Left hindlimb (tissue), 1 donor: ENCODE measurements at regions not wholly inside any gene's neighbourhood (a gene's known extent, or its start where the extent isn't known, plus 50 kb on each side); places are given as distances from the start of the nearest gene placed in this dataset.
"Not testable (repeated sequence)": the region's sequence is repeated elsewhere in the genome, so short reads cannot be mapped to it uniquely, and the experiment has no call there.

Experiments used
- DNase-seq: peaks from one replicate; pipeline ENCODE4 v3.0.0-alpha.2; 2018

DNA sequence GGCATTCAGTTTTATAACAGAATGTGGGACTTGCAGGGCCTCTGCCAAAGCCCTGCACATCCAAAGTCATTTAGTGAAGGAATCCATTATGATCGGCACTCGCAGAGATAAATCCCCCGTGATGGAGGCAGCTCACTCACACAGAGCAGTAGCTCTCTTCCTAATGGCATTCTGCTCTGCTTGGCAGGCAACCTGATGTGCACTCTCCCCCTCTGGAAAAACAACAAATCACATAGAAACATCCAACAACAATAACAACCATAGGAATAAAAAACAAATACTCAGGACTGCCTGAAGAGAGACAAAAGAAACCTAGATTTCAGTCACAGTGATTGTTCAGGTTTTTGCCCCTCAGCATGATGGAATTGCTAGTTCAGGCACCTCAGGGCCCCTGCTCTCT is 59.7 kb downstream of the NAA11 start:
- DNase-seq: no peak

DNA sequence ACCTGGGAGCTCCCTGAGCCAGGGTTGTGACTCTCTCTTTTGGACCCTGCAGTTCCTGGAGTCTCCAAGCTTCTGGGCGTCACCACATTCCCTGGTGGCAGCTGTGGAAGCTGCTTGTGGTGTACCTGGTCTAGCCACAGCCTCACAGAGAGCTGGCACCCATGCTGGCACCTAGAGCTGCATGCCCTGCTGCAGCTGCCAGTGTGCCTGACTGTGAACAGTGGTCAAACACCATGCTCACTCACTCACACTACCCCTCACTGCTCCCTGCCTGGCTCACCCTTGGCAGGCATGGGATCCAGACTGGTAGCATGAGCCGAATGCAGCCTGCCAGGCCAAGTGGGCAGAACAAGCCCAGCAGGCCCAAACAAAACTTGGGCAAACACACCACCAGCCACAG is 66.6 kb downstream of the NAA11 start:
- no peak for DNase-seq

DNA sequence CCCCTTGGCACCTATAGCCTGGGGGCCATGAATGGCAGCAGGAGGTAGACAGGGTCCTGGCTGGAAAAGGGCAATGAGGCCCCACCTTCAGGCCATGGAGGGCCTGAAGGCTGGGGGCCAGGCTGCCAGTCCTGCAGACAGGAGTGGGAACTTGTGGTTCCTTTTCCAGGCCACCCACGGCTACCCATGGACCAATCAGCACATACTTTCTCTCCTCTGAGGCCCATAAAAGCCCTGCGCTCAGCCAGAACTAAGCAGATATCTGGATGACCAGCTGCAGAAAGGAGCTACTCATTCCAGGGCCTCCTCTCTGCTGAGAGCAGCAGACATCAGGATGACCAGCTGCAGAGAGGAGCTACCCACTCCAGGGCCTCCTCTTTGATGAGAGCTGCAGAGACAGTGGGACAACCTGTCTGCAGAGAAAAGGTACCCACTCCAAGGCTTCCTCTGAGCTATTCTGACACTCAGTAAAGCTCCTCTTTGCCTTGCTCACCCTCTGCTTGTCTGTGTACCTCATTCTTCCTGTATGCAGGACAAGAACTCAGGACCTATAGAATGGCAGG is 67.2 kb downstream of the NAA11 start:
- DNase-seq: no peak

DNA sequence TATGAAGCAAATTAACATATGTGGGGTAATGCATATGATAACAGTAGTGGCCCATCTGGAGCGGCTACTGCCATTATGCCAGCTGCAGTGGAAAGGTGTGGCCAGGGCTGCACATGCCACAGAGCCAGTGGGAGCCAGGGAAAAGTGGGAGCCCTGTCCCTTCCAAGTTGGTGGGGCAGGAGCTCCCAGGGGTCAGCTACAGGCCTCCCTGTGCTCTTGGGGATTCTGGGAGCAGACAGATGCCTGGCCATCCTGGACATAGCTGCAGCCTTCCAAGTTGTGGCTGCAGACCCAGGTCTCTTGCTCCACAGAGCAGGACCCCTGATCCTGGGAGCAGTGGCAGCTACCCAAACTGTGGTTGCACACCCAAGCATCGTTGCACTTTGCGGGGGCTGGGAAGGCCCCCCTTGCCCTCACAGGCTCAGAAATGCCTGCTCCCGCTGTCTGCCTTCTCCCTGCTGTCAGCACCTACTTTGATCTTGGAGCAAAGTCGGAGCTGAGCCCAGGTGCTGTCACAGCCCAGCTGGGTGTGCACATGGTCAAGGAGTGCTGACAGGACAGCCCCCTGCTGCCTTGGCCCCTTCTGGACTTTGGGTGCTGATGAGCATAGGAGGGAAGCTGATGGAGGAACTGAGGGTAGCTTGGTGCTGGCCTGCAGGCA is 67.8 kb downstream of the NAA11 start:
- DNase-seq: no peak

GRCh38 chr4:79255793-79256192 is 70.1 kb downstream of the NAA11 start:
- no peak for DNase-seq

GRCh38 chr4:79253924-79254323 is 71.9 kb downstream of the NAA11 start:
- no peak for DNase-seq

GRCh38 chr4:79253168-79253567 is 72.7 kb downstream of the NAA11 start:
- no peak for DNase-seq

DNA sequence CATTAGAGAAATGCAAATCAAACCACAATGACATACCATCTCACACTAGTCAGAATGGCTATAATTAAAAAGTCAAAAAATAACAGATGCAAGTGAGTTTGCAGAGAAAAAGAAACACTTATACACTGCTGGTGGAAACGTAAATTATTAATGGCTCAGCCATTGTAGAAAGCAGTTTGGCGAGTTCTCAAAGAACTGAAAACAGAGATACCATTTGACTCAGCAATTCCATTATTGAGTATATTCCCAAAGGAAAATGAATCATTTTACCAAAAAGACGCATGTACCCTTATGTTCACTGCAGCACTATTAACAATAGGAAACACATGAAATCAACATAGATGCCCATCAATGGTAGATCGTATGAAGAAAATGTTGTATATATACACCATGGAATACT is 75.0 kb downstream of the NAA11 start:
- DNase-seq: no peak

DNA sequence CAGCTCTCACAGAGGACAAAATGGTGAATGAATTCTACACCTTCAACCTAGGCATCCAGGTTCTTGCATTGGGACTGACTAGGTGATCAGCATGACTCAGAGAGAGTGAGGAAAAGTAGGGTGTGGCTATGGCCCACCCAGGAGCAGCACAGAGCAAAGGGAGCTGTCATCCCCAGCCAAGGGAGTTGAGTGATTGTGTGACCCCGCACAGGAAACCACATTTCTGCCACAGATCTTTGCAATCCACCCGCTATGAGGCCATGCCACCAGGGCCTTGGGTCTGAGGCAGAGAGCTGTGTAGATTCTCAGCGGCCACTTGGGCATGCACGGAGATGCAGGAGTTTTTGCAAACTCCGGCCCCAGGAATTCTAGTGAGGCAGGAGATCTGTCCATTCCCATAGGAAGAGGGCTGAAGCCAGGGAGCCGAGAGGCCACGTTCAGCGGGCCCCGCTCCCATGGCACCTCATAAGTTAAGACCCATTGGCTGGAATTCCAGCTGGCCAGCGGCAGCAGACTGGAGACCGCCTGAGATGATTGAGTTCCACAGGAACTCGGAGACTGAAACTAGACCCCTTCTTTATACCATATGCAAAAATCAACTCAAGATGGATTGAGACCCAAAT is 75.9 kb downstream of the NAA11 start:
- DNase-seq: no peak

GRCh38 chr4:79248610-79249009 is 77.3 kb downstream of the NAA11 start:
- DNase-seq: no peak

DNA sequence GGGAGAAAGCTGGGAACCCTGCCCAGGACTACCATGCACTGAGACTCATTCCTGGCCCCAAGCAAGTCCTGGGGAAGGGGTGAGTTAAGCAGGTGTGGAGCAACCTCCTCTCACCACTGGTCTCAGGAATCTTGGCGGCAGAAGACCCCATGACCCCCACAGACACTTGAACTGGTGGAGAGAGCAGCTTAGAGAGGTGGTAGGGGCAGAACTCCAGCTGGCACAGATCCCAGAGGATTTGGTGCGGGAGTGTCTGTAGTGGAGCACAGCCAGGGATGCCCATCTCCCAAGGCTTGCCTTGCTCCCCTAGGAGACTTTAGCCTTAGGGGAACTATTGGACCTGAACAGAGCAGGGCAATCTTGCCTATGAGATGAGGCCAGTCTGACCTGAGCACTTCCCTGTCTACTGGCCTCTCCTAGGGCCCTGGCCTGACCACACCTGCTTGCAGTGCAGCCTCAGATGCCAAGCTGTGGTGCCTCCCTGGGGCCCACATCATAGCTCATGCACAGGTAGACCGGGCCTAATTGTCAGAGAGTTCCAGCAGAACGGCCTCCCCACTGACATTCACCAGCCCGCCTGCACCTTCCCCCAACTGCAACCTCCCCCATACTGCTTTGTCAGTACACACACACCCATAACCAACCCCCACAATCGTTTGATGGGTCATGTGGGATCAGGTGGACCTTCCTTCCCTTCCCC is 78.0 kb downstream of the NAA11 start:
- DNase-seq: no peak

GRCh38 chr4:79245200-79245940 is 80.5 kb downstream of the NAA11 start:
- DNase-seq: not testable (repeated sequence)

DNA sequence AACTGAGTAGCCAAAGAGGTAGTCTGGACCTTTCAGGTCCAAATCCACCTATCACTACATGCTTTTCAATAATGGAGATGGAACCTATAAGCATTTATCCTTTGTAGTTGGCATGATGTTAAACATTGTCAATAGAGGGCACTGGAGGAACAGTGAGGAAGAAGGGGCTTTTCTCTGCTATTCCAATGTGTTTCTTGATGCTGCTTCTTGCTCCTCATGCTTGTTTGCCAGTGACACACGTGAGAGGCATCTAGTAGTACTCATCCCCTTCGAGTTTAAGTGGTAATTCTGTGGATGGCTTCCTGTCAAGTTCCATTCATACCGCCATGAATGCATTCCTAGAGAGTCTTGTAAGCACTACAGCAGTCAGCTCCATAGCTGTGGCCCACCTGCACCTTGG is 84.0 kb downstream of the NAA11 start:
- no peak for DNase-seq

- no peak for DNase-seq
Observed at GRCh38 chr4:79237851-79238250, 88.0 kb downstream of the NAA11 start.

GRCh38 chr4:79236785-79237184 is 89.1 kb downstream of the NAA11 start:
- no peak for DNase-seq

DNA sequence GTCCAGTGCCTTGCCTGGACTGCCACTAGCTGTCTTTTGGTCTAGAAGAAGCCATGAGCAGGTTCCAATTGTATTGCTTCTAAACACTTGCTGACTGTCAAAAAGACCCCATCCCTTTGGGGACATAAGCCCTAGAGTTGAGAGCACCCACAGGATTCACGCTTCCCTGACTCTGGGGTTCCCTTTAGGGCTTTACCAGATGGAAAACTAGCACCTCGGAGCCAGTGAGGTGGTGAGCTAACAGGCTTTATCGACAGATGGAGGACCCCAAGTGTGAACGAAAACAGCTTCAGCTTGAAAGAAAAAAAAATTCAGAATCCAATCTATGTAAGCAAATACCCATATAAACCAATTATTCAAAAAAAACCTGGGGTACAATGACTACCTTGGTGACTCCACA is 90.8 kb downstream of the NAA11 start:
- no peak for DNase-seq

GRCh38 chr4:79233820-79234219 is 92.0 kb downstream of the NAA11 start:
- DNase-seq: no peak

- no peak for DNase-seq
Observed at GRCh38 chr4:79232540-79232939, 93.3 kb downstream of the NAA11 start.

- DNase-seq: no peak
Observed at GRCh38 chr4:79227860-79228259, 98.0 kb downstream of the NAA11 start.

DNA sequence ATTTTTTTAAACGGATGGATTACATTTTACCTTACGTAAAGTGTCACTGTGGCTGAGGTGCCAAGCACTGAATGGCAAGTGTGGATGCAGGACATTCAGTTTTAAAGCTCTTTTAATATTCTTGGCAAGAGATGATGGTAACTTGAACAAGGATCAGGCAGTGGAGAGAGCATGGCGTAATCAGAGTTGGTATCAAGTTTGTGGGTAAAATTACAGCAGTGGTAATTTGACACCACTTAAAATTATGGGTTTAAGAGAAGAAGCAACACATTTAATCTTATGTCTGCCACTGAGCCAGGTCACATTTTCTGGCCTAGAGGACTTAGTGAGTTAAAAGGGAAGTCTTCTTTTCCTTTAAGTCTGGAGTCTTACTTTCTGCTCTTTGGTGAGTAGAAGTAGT is 100.5 kb downstream of the NAA11 start:
- DNase-seq: no peak

- DNase-seq: no peak
Observed at GRCh38 chr4:79224777-79225104, 101.1 kb downstream of the NAA11 start.

DNA sequence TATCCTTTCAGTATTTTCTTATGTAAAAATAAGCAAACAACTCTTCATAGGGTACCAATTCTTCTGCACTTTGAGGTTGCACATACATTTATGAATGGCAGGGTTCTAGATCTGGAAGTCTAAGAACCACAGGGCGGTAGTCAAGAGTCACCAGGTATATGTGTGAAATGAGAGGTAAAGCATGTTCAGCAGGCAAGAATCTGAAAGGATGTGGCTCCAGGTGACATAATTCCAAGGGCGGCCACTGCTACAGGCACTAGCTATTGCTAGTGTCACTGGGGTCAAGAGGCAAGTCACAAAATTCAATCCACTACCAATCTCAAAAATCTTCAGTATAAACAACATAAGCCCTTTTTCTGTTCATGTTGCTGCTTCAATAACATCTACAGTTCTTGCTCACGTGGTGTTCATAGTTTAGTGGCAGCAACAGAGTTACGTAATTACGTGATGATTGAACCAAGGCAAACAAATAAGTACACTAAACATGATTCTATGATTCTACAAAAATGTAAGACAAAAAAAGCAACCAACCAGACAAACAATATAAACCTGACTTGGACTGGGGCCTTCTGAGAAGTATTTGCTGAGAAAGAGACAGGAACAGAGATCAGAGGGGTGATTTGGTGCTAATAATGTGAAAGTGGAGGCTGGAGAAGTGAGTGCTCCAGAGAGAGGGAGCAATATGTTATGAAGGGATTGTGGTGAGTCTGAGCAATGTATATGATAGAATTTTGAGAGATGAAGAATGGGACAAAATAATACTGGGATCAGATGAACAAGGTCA is 101.7 kb downstream of the NAA11 start:
- DNase-seq: no peak

DNA sequence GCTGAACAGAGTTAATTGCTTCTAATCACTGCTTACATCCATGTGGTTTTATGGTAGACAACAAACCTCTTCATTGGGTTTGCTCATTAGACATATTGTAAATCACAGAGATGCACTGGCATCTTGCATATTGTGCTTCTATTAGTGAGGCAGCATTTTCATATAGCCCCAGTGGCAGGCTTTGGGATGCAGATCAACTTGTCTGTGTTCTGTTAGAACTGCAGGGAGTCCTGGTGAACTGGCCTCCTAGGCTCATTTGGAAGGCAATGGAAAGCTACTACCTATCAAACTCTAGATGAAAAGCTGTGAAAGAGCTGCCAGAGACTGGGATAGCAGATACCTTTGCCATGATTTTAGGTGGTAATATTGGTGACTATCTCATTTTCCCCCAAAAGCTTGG is 108.8 kb downstream of the NAA11 start:
- DNase-seq: no peak
